Activated T-helper 1 cell treated with Interleukin-2 at 50 U/mL for 16 hours (primary cell): ENCODE measurements at regions not wholly inside any gene's neighbourhood (a gene's known extent, or its start where the extent isn't known, plus 50 kb on each side); places are given as distances from the start of the nearest gene placed in this dataset.
"Not testable (repeated sequence)": the region's sequence is repeated elsewhere in the genome, so short reads cannot be mapped to it uniquely, and the experiment has no call there.

Experiments
- DNase-seq: peaks from one replicate; pipeline ENCODE4 v3.0.0-alpha.2; 2020; ENCODE audit warnings: low read depth

GRCh38 chr7:68088879-68089278 lies 1092.2 kb downstream of the TYW1 start:
- no peak for DNase-seq

- not testable (repeated sequence) for DNase-seq
Observed at GRCh38 chr7:68090256-68090655, 1093.6 kb downstream of the TYW1 start.

DNA sequence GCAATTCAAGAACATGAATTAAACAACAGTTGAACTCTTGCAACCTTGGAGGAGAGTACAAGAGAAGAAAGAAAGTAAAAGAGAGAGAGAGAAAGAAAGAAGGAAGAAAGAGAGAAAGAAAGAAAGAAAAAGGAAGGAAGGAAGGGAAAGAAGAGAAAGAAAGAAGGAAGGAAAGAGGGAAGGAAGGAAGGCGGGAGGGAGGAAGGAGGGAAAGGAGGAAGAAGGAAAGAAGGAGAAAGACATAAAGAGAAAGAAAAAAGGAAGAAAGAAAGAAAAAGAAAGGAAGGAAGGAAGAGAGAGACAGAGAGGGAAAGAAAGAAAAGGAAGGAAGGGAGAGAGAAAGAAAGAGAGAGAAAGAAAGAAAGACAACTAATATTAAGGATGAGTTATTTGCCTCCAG lies 1106.7 kb downstream of the TYW1 start:
- no peak for DNase-seq

GRCh38 chr7:68107261-68107660 lies 1110.6 kb downstream of the TYW1 start:
- DNase-seq = no peak

DNA sequence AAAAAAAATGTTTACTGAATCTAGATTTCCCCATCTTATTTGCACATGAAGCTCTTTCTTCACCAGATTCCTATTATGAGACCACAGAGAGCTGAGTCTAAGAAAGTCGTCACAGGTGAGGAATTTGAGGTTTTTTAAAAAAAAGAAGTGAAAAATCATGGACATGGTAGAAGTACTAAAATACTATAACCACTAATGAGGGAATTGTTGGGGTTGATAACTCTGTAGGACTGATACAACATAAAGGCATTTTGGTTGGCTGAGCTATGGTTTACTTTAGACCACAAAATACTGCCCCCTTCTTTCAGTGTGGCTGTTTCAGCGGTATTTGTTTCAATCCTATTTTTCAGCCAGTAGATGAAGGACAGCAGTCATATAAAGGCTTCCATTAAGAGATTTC lies 1111.3 kb downstream of the TYW1 start:
- DNase-seq = no peak

DNA sequence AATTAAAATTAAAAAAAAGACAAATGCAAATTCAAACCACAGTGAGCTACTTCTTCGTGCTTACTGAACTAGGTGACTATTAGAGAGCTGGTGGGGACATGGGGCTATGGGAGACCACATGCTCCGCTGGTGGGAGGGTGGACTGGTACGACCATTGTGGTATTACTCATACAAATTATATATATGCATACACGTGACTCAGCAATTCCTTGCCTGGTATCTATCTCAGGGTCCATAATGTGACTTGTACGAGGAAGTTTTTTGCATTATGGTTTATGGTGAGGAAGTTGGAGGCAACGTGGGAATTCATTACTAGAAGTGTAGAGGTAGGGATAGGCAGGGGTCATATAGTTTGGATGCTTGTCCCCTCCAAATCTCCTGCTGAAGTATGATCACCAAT lies 1112.7 kb downstream of the TYW1 start:
- no peak for DNase-seq

DNA sequence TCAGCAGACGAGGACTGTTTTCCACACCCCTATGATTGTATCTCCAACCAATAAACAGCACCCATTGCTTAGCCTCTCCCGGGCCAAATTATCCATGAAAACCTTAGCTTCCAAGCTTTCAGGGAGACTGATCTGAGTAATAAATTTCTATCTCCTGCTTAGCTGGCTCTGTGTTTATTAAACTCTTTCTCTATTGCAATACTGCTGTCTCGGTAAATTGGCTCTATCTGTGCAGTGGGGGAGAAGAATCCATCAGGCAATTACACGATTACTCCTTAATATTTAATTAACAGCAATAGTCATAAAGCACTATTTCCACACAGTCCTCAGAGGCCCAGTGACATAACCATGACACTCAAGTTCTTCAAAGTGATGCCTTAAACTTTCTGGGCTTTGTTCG lies 1122.8 kb downstream of the TYW1 start:
- no peak for DNase-seq

DNA sequence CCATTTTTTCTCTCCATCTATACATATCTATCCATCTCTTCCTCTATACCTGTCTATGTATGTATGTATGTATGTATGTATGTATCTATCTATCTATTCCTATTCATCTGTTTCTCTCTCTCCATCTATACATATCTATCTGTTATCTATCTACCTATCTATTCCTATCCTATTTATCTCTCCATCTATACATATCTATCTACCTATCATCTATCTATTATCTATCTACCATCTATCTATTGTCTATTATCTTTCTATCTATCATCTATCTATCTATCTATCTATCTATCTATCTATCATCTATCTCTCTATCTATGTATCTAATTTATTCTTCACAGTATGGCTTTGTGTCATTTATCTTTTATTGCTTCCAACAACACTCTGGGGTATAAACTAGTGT lies 1124.4 kb downstream of the TYW1 start:
- no peak for DNase-seq

GRCh38 chr7:68121655-68122054 lies 1125.0 kb downstream of the TYW1 start:
- DNase-seq = no peak

GRCh38 chr7:68122801-68123200 lies 1126.2 kb downstream of the TYW1 start:
- no peak for DNase-seq

GRCh38 chr7:68125168-68125567 lies 1128.5 kb downstream of the TYW1 start:
- DNase-seq = no peak

DNA sequence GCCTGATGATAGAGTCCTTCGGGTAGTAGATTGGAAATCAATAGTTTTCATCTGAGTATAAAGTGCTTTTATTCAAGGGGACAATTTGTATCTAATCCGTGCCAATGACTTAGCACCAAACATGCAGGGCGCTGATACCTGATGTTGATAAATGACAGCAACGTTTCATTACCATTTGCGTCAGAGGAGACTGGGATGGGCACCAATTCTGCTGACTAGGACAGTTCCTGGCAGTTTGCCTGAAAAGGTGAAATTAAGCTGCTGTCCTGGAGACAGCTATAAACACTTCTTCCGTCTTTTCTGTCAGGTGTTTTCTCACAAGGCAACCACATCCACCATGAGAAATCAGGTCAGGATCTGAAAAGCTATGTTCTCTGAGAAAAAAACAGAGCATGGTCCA lies 1136.4 kb downstream of the TYW1 start:
- no peak for DNase-seq

GRCh38 chr7:68143345-68143744 lies 1146.7 kb downstream of the TYW1 start:
- DNase-seq = no peak

- no peak for DNase-seq
Observed at GRCh38 chr7:68146983-68147382, 1150.3 kb downstream of the TYW1 start.

- no peak for DNase-seq
Observed at GRCh38 chr7:68147614-68148238, 1151.1 kb downstream of the TYW1 start.

- no peak for DNase-seq
Observed at GRCh38 chr7:68148440-68148839, 1151.8 kb downstream of the TYW1 start.

DNA sequence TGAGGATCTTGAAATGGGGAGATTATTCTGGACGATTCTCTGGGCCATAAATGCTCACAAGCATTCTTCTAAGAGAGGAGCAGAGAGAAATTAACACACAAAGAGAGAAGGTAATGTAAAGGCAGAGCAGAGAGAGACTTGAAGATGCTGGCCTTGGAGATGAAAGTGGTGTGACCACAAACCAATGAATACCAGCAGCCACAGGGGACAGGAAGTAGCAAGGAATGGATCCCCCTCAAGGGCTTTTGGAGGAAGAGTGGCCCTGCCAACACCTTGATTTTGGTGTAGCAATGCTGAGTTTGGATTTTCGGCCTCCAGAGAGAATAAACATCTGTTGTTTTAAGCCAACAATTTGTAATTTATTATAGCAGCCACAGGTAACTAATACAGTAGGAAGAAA lies 1155.6 kb downstream of the TYW1 start:
- DNase-seq = no peak

- no peak for DNase-seq
Observed at GRCh38 chr7:68155676-68156075, 1159.0 kb downstream of the TYW1 start.

DNA sequence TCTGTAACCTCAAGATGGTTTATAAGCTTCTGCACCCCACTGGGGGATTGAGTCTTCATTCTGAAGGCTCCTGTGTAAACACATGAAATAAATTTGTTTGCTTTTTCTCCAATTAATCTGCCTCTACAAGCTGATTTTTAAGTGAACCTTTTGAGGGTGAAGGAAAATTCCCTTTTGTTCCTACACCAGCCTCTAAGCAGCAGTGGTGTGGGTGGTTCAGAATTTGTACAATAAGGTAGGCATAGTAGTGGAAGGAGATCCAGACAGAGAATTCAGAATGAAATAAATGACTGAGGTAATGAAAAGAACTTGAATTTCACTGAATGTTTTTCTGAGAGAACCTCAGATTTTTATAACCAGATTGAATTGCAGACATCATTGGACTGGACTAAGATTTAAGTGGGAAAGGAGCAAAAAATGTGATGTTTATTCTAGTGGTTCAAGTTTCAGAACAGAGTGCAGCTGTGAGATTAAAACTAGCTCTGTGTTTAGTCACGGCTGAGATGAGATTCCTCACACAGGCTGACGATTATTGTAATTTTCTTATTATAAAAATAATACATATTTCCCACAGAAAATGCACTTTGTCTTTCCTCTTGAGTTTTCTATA lies 1162.2 kb downstream of the TYW1 start:
- no peak for DNase-seq

- DNase-seq = no peak
Observed at GRCh38 chr7:68162712-68163111, 1166.1 kb downstream of the TYW1 start.

DNA sequence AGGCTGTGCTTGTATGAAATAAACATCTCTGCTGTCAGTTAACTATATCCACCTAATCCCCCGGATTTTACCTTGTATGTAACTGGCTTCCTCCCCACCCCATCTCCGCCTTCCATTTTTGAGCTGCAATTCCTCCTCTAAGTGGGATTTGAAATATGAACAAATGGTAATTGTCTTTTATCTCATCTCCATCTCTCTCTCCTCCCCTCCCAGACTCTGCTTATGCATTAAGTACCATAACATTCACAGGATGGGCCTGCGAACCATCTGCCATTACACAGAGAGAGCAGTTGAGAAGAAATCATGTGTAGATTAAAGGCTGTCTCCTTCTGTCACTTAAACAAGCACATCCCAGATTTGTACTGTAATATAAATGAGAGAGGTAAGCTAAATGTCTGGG lies 1169.9 kb downstream of the TYW1 start:
- DNase-seq = no peak

DNA sequence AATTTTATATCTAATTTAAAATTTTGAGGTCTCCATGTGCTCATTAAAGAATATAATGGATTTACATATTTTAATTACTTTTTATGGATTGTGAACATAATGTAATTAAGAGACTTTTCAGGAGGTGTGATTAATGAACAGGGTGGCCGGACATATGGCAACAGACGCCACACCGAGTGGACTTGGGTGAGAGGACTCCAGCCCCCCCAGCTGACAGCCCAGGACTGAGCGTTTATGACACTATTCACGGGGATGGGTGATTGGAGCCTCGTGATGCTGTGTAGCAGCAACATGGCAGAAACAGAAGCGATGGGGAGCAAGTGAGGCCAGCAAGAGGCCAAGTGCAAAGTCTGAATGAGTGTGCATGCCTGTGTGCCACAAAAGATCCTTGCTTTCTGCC lies 1176.9 kb downstream of the TYW1 start:
- DNase-seq = no peak

DNA sequence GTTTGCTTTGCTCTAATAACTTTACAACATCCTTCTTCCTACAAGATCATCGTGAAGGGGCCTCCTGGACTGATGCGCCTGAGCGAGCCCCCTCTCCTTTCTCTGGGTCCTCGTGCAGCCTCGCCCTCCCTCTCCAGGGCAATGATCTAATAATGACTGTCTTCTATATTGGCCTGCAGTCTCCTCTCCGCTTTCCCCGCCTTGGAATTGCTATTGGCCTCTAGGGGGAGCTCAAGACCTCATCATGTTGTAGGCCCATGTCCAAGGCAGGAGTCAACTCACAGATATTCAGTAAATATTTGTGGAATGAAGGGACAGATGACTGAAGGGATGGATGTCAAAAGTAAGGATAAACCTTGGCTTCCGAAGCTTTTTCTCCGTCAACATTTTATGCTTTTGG lies 1180.3 kb downstream of the TYW1 start:
- no peak for DNase-seq

GRCh38 chr7:68180761-68181160 lies 1184.1 kb downstream of the TYW1 start:
- no peak for DNase-seq
